ENCODE measurements at regions not wholly inside any gene's neighbourhood (a gene's known extent, or its start where the extent isn't known, plus 50 kb on each side); places are given as distances from the start of the nearest gene placed in this dataset.

GRCh38 chr11:129658526-129658867, 157.2 kb upstream of the TMEM45B start:
- TF ChIP-seq CTCF (IDR thresholded peaks at IDR 0.05), result no peak
- DNase-seq (ENCODE audit: low spot score), result no peak
- no peak for ATAC-seq (ENCODE audit: low FRiP score)

- no peak for TF ChIP-seq CTCF (IDR thresholded peaks at IDR 0.05)
- DNase-seq (ENCODE audit: low spot score), result no peak
- no peak for ATAC-seq (ENCODE audit: low FRiP score)
These were observed 134.7 kb upstream of the TMEM45B start for GRCh38 chr11:129680907-129681306.

- no peak for TF ChIP-seq CTCF (IDR thresholded peaks at IDR 0.05)
- DNase-seq (ENCODE audit: low spot score), result no peak
- ATAC-seq (ENCODE audit: low FRiP score), result no peak
These were observed 134.1 kb upstream of the TMEM45B start for GRCh38 chr11:129681344-129682114.

- no peak for TF ChIP-seq CTCF (IDR thresholded peaks at IDR 0.05)
- no peak for DNase-seq (ENCODE audit: low spot score)
- ATAC-seq (ENCODE audit: low FRiP score), result no peak
These were observed 129.4 kb upstream of the TMEM45B start for GRCh38 chr11:129686269-129686668.

- no peak for TF ChIP-seq CTCF (IDR thresholded peaks at IDR 0.05)
- DNase-seq (ENCODE audit: low spot score) (no peak), ATAC-seq (ENCODE audit: low FRiP score) (no peak)
These were observed 124.5 kb upstream of the TMEM45B start for GRCh38 chr11:129691142-129691541.

GRCh38 chr11:129694538-129694937, 121.1 kb upstream of the TMEM45B start:
- DNase-seq (ENCODE audit: low spot score) (no peak), ATAC-seq (ENCODE audit: low FRiP score) (no peak)
- no peak for TF ChIP-seq CTCF (IDR thresholded peaks at IDR 0.05)

GRCh38 chr11:129694966-129695365, 120.7 kb upstream of the TMEM45B start:
- no peak for DNase-seq (ENCODE audit: low spot score)
- no peak for ATAC-seq (ENCODE audit: low FRiP score)
- TF ChIP-seq CTCF (IDR thresholded peaks at IDR 0.05), result no peak

Measured in omental fat pad (tissue), 3 donors.